PC-9 (cell line): ENCODE measurements at regions not wholly inside any gene's neighbourhood (a gene's known extent, or its start where the extent isn't known, plus 50 kb on each side); places are given as distances from the start of the nearest gene placed in this dataset.
"Not testable (repeated sequence)": the region's sequence is repeated elsewhere in the genome, so short reads cannot be mapped to it uniquely, and the experiment has no call there.

ENCODE experiments used
- BruUV-seq: library from RNA; stranded (reverse); fragments of 400-500 nt; replicated peaks from 2 replicates; lab custom pipeline; 2021; lab: Mats Ljungman, UMichigan
- CTCF ChIA-PET: fragments of 300-600 bp; sonication (Branson Sonifier 250); formaldehyde crosslinking; loops from one replicate; lab custom pipeline; 2022; ENCODE audit warnings: antibody characterized with exemption; lab: Charles Lee
- POLR2A ChIA-PET: fragments of 300-600 bp; sonication (Branson Sonifier 250); formaldehyde crosslinking; loops from one replicate; lab custom pipeline; 2022; ENCODE audit warnings: antibody characterized with exemption; ENCODE audit not compliant: unreplicated experiment; lab: Charles Lee
- DNase-seq, 2 experiments: peaks; one replicate each; pipeline versions ENCODE4 v3.0.0 to v3.0.0-alpha.2; 2015 to 2022; ENCODE audit warnings: mixed read lengths in 1 of 2
- H2AFZ ChIP-seq: fragments of 200-600 bp; sonication (generic); 2 replicates; pipeline ENCODE4 v1.8.1; 2017; ENCODE audit warnings: antibody characterized with exemption
- H3F3A ChIP-seq: fragments of 200-600 bp; sonication (generic); 2 replicates; pipeline ENCODE4 v1.8.1; 2017; ENCODE audit warnings: antibody characterized with exemption, mild to moderate bottlenecking, low read depth; ENCODE audit not compliant: insufficient read depth
- H3K27ac ChIP-seq: fragments of 200-600 bp; sonication (generic); 2 replicates; pipeline ENCODE4 v1.6.1; 2016; ENCODE audit warnings: mixed run types
- H3K27me3 ChIP-seq: fragments of 200-600 bp; sonication (generic); 2 replicates; pipeline ENCODE4 v1.6.1; 2016; ENCODE audit warnings: low read depth, mixed run types; ENCODE audit not compliant: insufficient read depth
- H3K36me3 ChIP-seq: fragments of 200-600 bp; sonication (generic); 2 replicates; pipeline ENCODE4 v1.6.1; 2016; ENCODE audit warnings: low read depth, mixed run types
- H3K4me1 ChIP-seq: fragments of 200-600 bp; sonication (generic); replicated peaks from 2 replicates; pipeline ENCODE4 v1.6.1; 2016; ENCODE audit warnings: mixed run types; ENCODE audit not compliant: insufficient read depth
- H3K4me2 ChIP-seq: fragments of 200-600 bp; sonication (generic); 2 replicates; pipeline ENCODE4 v1.6.1; 2017; ENCODE audit warnings: mixed run types
- H3K4me3 ChIP-seq: fragments of 200-600 bp; sonication (generic); 2 replicates; pipeline ENCODE4 v1.6.1; 2016; ENCODE audit warnings: mixed run types
- H3K79me2 ChIP-seq: fragments of 200-600 bp; sonication (generic); 2 replicates; pipeline ENCODE4 v1.6.1; 2017; ENCODE audit warnings: low read depth, mixed run types
- H3K9me2 ChIP-seq: fragments of 200-600 bp; sonication (generic); 2 replicates; pipeline ENCODE4 v1.8.1; 2017; ENCODE audit warnings: mild to moderate bottlenecking; ENCODE audit not compliant: insufficient read depth
- H3K9me3 ChIP-seq: fragments of 200-600 bp; sonication (generic); 2 replicates; pipeline ENCODE4 v1.8.1; 2016; ENCODE audit warnings: low read depth; ENCODE audit not compliant: insufficient read depth
- H4K20me1 ChIP-seq: fragments of 200-600 bp; sonication (generic); 2 replicates; pipeline ENCODE4 v1.8.1; 2017; ENCODE audit not compliant: insufficient read depth
- CTCF ChIP-seq: fragments of 200-600 bp; sonication (generic); conservative IDR thresholded peaks from 2 replicates; pipeline ENCODE4 v1.6.1; 2017; ENCODE audit warnings: mixed run types, antibody characterized with exemption, mild to moderate bottlenecking, moderate library complexity
- EZH2 ChIP-seq: fragments of 200-600 bp; sonication (generic); IDR thresholded peaks from 2 replicates; pipeline ENCODE4 v1.8.0; 2017; ENCODE audit warnings: antibody characterized with exemption, low read depth
- intact Hi-C: fragments of 100-400 bp; cut with micrococcal nuclease; formaldehyde crosslinking; loops from one replicate; pipeline ENCODE4 v1.10.0; 2022; ENCODE audit not compliant: unreplicated experiment

- intact Hi-C loops = no loop called here
- Histone ChIP-seq H3K4me2 (no peak overlapping the region), H3K9me2 (no peaks in the 10 kb centered on the region), H3F3A (no peaks in the 10 kb centered on the region), H3K27me3 (no peaks in the 10 kb centered on the region), H3K36me3 (no peaks in the 10 kb centered on the region), H4K20me1 (no peaks in the 10 kb centered on the region; the same call in 1 of the 2 replicates), H3K4me3 (no peak overlapping the region), H3K27ac (no peak overlapping the region), H2AFZ (no peak overlapping the region), H3K79me2 (no peaks in the 10 kb centered on the region), H3K9me3 (no peaks in the 10 kb centered on the region), H3K4me1 (no peaks in the 10 kb centered on the region)
- CTCF ChIA-PET = no interaction called here
- DNase-seq = no peak
- TF ChIP-seq CTCF (no peak), EZH2 (no peak)
- no TSS peak for BruUV-seq
- POLR2A ChIA-PET = no interaction called here
These were observed 718.1 kb upstream of the CDH6 start for GRCh38 chr5:30475429-30475828.

GRCh38 chr5:30469691-30470090, 723.8 kb upstream of the CDH6 start:
- Histone ChIP-seq H3K27me3 (no peaks in the 10 kb centered on the region), H2AFZ (no peak overlapping the region), H3K4me2 (no peak overlapping the region), H3F3A (no peaks in the 10 kb centered on the region), H3K9me2 (no peaks in the 10 kb centered on the region), H3K36me3 (no peaks in the 10 kb centered on the region), H4K20me1 (no peaks in the 10 kb centered on the region), H3K4me3 (no peak overlapping the region), H3K4me1 (no peaks in the 10 kb centered on the region), H3K79me2 (no peaks in the 10 kb centered on the region), H3K9me3 (no peaks in the 10 kb centered on the region), H3K27ac (no peak overlapping the region)
- POLR2A ChIA-PET = no interaction called here
- DNase-seq = no peak
- CTCF ChIA-PET = no interaction called here
- TF ChIP-seq EZH2 = no peak
- no peak for TF ChIP-seq CTCF
- BruUV-seq = no TSS peak
- intact Hi-C loops = no loop called here

GRCh38 chr5:30458681-30459080, 734.8 kb upstream of the CDH6 start:
- no TSS peak for BruUV-seq
- H3K27ac ChIP-seq = no peak overlapping the region
- POLR2A ChIA-PET = interaction anchor here (0.6 kb wide), 1 partner anchor 1562 kb away, joined by 10 read pairs; no protein-coding TSS in a partner anchor

GRCh38 chr5:30455484-30455883, 738.0 kb upstream of the CDH6 start:
- H4K20me1 ChIP-seq, BruUV-seq, H3K36me3 ChIP-seq, H3F3A ChIP-seq, H3K9me2 ChIP-seq, H3K79me2 ChIP-seq, H3K27ac ChIP-seq, H3K4me3 ChIP-seq, CTCF ChIA-PET, intact Hi-C loops, POLR2A ChIA-PET, H3K9me3 ChIP-seq, H3K4me2 ChIP-seq, DNase-seq, H2AFZ ChIP-seq, H3K27me3 ChIP-seq, H3K4me1 ChIP-seq: not testable (repeated sequence)

More at GRCh38 chr5:30458681-30459080, 734.8 kb upstream of the CDH6 start:
- no peaks in the 10 kb centered on the region for H3F3A ChIP-seq
- H4K20me1 ChIP-seq = no peaks in the 10 kb centered on the region
- no peaks in the 10 kb centered on the region for H3K9me2 ChIP-seq
- H3K4me2 ChIP-seq = no peak overlapping the region
- intact Hi-C loops = no loop called here
- H3K4me3 ChIP-seq = no peak overlapping the region
- no peak overlapping the region for H2AFZ ChIP-seq
- no peaks in the 10 kb centered on the region for H3K9me3 ChIP-seq
- H3K36me3 ChIP-seq = no peaks in the 10 kb centered on the region
- DNase-seq = no peak
- H3K27me3 ChIP-seq = no peaks in the 10 kb centered on the region
- H3K4me1 ChIP-seq = no peaks in the 10 kb centered on the region
- H3K79me2 ChIP-seq = no peaks in the 10 kb centered on the region
- CTCF ChIA-PET = no interaction called here
- no peak for TF ChIP-seq CTCF
- no peak for TF ChIP-seq EZH2
